Astrocyte (in vitro differentiated cells and primary cell): ENCODE measurements at regions not wholly inside any gene's neighbourhood (a gene's known extent, or its start where the extent isn't known, plus 50 kb on each side); places are given as distances from the start of the nearest gene placed in this dataset.

Experiments used
- DNase-seq: peaks from one replicate; pipeline ENCODE4 v3.0.0-alpha.2; 2010; ENCODE audit warnings: low read depth
- FAIRE-seq: peaks from 2 replicates; lab custom pipeline; 2011; peaks lifted over from hg19 to GRCh38; lab: Jason Lieb, UNC
- H2AFZ ChIP-seq: 2 replicates; pipeline ENCODE4 v1.6.0; 2012; ENCODE audit warnings: low read depth, low read length, inconsistent platforms
- H3K27ac ChIP-seq: 2 replicates; pipeline ENCODE4 v1.5.1; 2011; ENCODE audit warnings: low read depth, low read length, inconsistent platforms
- H3K27me3 ChIP-seq: 2 replicates; pipeline ENCODE4 v1.6.0; 2011; ENCODE audit warnings: low read length, inconsistent platforms; ENCODE audit not compliant: insufficient read depth
- H3K36me3 ChIP-seq: 2 replicates; pipeline ENCODE4 v1.5.1; 2011; ENCODE audit warnings: low read length, inconsistent platforms; ENCODE audit not compliant: insufficient read depth
- H3K4me1 ChIP-seq: 2 replicates; pipeline ENCODE4 v1.5.1; 2011; ENCODE audit warnings: low read length, inconsistent platforms; ENCODE audit not compliant: insufficient read depth
- H3K4me2 ChIP-seq: 2 replicates; pipeline ENCODE4 v1.6.0; 2012; ENCODE audit warnings: low read length, inconsistent platforms
- H3K4me3 ChIP-seq: 2 replicates; pipeline ENCODE4 v1.5.1; 2011; ENCODE audit warnings: low read depth, mild to moderate bottlenecking, low read length, inconsistent platforms; ENCODE audit not compliant: insufficient read depth
- H3K79me2 ChIP-seq: 2 replicates; pipeline ENCODE4 v1.6.0; 2012; ENCODE audit warnings: mild to moderate bottlenecking, low read length, inconsistent platforms; ENCODE audit not compliant: insufficient read depth
- H3K9ac ChIP-seq: 2 replicates; pipeline ENCODE4 v1.6.0; 2012; ENCODE audit warnings: mild to moderate bottlenecking, low read length, inconsistent platforms
- H3K9me3 ChIP-seq: 2 replicates; pipeline ENCODE4 v1.5.1; 2012; ENCODE audit warnings: low read depth, mild to moderate bottlenecking, low read length, inconsistent platforms; ENCODE audit not compliant: insufficient read depth
- H4K20me1 ChIP-seq: 2 replicates; pipeline ENCODE4 v1.6.0; 2012; ENCODE audit warnings: low read length, inconsistent platforms; ENCODE audit not compliant: insufficient read depth
- H3K27ac Mint-ChIP-seq: one replicate; pipeline ENCODE4 v1.8.0; 2021; ENCODE audit warnings: mild to moderate bottlenecking, mixed read lengths; ENCODE audit not compliant: unreplicated experiment
- H3K27me3 Mint-ChIP-seq: one replicate; pipeline ENCODE4 v1.8.0; 2021; ENCODE audit warnings: low read depth, mixed read lengths; ENCODE audit not compliant: unreplicated experiment
- H3K36me3 Mint-ChIP-seq: one replicate; pipeline ENCODE4 v1.8.0; 2021; ENCODE audit warnings: low read depth, mixed read lengths; ENCODE audit not compliant: unreplicated experiment
- H3K4me1 Mint-ChIP-seq: one replicate; pipeline ENCODE4 v1.8.0; 2021; ENCODE audit warnings: low read depth, mixed read lengths; ENCODE audit not compliant: unreplicated experiment
- H3K4me3 Mint-ChIP-seq: one replicate; pipeline ENCODE4 v1.8.0; 2021; ENCODE audit warnings: mild to moderate bottlenecking, moderate library complexity, mixed read lengths; ENCODE audit not compliant: unreplicated experiment
- H3K9me3 Mint-ChIP-seq: one replicate; pipeline ENCODE4 v1.8.0; 2021; ENCODE audit warnings: mild to moderate bottlenecking, mixed read lengths; ENCODE audit not compliant: unreplicated experiment
- EZH2 ChIP-seq: IDR thresholded peaks from 2 replicates; pipeline ENCODE4 v1.6.1; 2012; ENCODE audit warnings: mild to moderate bottlenecking, low read length, inconsistent platforms; ENCODE audit not compliant: insufficient read depth
- TF ChIP-seq, protein P1 (sequence below): IDR thresholded peaks from 2 replicates; pipeline ENCODE4 v1.5.1; 2011; ENCODE audit warnings: low read depth, mild to moderate bottlenecking, inconsistent platforms, low read length, moderate library complexity; ENCODE audit not compliant: insufficient read depth

DNA sequence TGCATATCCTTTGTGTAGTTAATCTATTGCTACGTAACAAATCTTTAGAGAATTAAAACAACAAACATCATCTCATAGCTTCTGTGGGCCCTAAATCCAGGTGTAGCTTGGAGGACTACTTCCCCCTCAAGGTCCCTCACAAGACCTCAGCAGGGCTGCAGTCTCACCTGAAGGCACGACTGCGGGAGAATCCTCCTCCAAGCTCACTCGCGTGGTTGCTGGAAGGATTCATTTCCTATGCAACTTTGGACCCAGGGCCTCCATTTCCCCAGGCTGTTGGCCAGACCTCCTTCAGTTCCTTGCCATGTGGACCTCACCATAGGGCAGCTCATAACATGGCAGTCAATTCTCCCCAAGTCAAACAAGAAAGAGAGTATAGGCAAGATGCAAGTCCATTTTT lies 140.4 kb downstream of the OAT start:
- no peak overlapping the region for H3K4me3 ChIP-seq
- H3K27me3 Mint-ChIP-seq = peaks cover 29% of the 10 kb centered on the region
- no peaks in the 10 kb centered on the region for H3K36me3 ChIP-seq
- TF ChIP-seq, protein P1, sequence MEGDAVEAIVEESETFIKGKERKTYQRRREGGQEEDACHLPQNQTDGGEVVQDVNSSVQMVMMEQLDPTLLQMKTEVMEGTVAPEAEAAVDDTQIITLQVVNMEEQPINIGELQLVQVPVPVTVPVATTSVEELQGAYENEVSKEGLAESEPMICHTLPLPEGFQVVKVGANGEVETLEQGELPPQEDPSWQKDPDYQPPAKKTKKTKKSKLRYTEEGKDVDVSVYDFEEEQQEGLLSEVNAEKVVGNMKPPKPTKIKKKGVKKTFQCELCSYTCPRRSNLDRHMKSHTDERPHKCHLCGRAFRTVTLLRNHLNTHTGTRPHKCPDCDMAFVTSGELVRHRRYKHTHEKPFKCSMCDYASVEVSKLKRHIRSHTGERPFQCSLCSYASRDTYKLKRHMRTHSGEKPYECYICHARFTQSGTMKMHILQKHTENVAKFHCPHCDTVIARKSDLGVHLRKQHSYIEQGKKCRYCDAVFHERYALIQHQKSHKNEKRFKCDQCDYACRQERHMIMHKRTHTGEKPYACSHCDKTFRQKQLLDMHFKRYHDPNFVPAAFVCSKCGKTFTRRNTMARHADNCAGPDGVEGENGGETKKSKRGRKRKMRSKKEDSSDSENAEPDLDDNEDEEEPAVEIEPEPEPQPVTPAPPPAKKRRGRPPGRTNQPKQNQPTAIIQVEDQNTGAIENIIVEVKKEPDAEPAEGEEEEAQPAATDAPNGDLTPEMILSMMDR = no peak
- no peak for TF ChIP-seq EZH2
- no peak overlapping the region for H3K4me2 ChIP-seq
- H3K79me2 ChIP-seq = no peaks in the 10 kb centered on the region
- H3K27ac ChIP-seq = no peak overlapping the region
- no peak overlapping the region for H2AFZ ChIP-seq
- FAIRE-seq (no peak), DNase-seq (no peak)
- no peaks in the 10 kb centered on the region for H3K36me3 Mint-ChIP-seq
- no peaks in the 10 kb centered on the region for H3K4me1 Mint-ChIP-seq
- no peak overlapping the region for H3K9ac ChIP-seq
- no peak overlapping the region for H3K4me3 Mint-ChIP-seq
- H4K20me1 ChIP-seq = no peaks in the 10 kb centered on the region
- no peaks in the 10 kb centered on the region for H3K9me3 ChIP-seq
- peaks cover 2% of the 10 kb centered on the region for H3K27me3 ChIP-seq
- no peaks in the 10 kb centered on the region for H3K4me1 ChIP-seq
- peaks cover 20% of the 10 kb centered on the region for H3K9me3 Mint-ChIP-seq
- no peak overlapping the region for H3K27ac Mint-ChIP-seq

DNA sequence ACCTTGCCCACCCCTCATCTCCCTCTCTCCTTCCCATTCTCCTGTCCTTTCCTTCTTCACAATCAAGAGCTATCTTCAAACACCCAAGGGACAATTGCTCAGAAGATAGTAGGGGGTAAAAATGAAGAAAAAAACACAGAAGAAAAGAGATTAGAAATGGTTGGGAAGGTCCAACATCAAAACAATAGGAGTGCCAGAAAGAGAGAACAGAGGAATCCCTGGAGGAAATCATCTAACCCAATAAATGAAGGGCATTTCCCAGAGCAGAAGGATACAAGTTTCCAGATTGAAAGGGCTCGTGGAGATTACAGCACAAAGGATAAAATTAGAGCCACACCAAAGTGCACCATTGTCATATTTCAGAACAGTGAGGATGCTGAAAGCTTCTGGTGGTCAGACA lies 145.6 kb downstream of the OAT start:
- Histone ChIP-seq H3K4me1 (no peaks in the 10 kb centered on the region), H2AFZ (no peak overlapping the region), H3K9ac (no peak overlapping the region), H3K79me2 (no peaks in the 10 kb centered on the region), H3K9me3 (peaks cover 9% of the 10 kb centered on the region), H3K27me3 (peaks cover 5% of the 10 kb centered on the region), H3K36me3 (no peaks in the 10 kb centered on the region), H3K27ac (no peak overlapping the region), H3K4me3 (no peak overlapping the region), H4K20me1 (no peaks in the 10 kb centered on the region), H3K4me2 (no peak overlapping the region)
- H3K27ac Mint-ChIP-seq = no peak overlapping the region
- peaks cover 3% of the 10 kb centered on the region for H3K36me3 Mint-ChIP-seq
- no peak for FAIRE-seq
- peaks cover 38% of the 10 kb centered on the region for H3K27me3 Mint-ChIP-seq
- H3K4me3 Mint-ChIP-seq = no peak overlapping the region
- TF ChIP-seq, protein P1 = no peak
- TF ChIP-seq EZH2 = no peak
- H3K9me3 Mint-ChIP-seq = peaks cover 27% of the 10 kb centered on the region
- no peak for DNase-seq
- H3K4me1 Mint-ChIP-seq = no peaks in the 10 kb centered on the region

DNA sequence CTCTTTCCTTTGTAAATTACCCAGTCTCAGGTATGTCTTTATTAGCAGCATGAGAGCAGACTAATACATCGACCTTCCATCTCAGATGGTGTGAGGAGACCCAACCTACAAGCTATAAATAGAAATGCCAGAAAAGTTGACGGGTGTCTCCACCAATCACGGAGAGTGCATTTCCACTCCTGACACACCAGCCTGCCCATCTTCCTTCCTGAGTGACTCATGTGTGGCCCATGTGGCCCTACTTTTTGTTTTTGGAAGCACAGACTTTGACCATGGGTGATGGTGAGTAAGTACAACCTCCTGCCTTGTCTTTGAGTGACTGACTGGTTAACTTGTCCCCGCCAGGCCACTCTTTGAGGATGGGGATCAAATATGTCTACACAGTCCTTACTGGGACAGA lies 147.0 kb downstream of the OAT start:
- Histone ChIP-seq H3K4me3 (no peak overlapping the region), H3K9me3 (peaks cover 9% of the 10 kb centered on the region), H4K20me1 (no peaks in the 10 kb centered on the region), H3K36me3 (no peaks in the 10 kb centered on the region), H3K9ac (no peak overlapping the region), H3K27ac (no peak overlapping the region), H2AFZ (no peak overlapping the region), H3K79me2 (no peaks in the 10 kb centered on the region), H3K4me1 (peaks cover 3% of the 10 kb centered on the region), H3K4me2 (no peak overlapping the region), H3K27me3 (peaks cover 5% of the 10 kb centered on the region)
- H3K4me3 Mint-ChIP-seq = no peak overlapping the region
- DNase-seq (no peak), FAIRE-seq (no peak)
- TF ChIP-seq, protein P1 = no peak
- TF ChIP-seq EZH2 = no peak
- peaks cover 3% of the 10 kb centered on the region for H3K36me3 Mint-ChIP-seq
- H3K4me1 Mint-ChIP-seq = peaks cover 2% of the 10 kb centered on the region
- H3K27me3 Mint-ChIP-seq = peaks cover 47% of the 10 kb centered on the region
- H3K9me3 Mint-ChIP-seq = peaks cover 24% of the 10 kb centered on the region
- H3K27ac Mint-ChIP-seq = no peak overlapping the region
